AG08396 (cell line): ENCODE measurements at regions not wholly inside any gene's neighbourhood (a gene's known extent, or its start where the extent isn't known, plus 50 kb on each side); places are given as distances from the start of the nearest gene placed in this dataset.
A peak's percentile ranks its signal among the peaks of the same experiment; 100 is the strongest.

Experiments
- DNase-seq: peaks from one replicate; pipeline ENCODE4 v3.0.0; 2012; ENCODE audit warnings: low spot score, mixed read lengths

DNA sequence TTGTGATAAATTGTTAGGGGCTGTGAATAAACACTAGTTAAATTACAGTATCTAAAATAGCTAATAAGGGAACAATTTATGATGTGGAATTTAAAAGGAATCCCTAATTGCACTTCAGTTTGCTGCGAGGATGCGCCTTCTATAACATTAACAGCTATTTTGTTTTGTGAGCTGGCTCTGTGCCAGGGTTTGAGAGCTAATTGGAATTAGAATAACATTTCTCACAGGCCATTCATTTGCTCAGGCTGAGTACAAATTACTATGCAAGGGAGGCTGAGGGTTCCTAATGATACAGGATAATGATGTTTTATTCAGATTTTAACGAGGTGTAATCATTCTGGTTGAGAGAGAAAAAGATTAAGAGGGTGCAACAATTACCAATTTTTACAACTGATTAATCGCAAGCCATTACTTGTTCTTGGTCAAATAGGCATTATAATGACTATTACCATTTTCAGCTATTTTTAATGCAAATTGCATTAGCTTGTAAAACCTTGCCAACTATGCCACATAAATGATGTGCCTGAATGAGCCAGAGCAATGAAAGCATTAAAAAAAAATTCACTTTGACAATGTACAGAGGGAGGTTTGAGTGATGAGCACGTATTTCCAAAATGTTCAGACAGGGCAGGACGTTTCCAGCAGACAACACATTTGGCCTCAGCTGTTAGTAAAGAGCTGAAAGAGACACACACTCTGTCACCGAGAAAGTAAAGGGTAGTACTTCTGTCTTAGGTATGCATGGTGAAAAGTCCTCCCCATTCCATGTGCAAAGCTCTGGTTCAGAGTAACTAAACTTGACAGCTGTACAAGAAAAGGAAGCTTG lies 576.5 kb downstream of the TLE1 start:
- DNase-seq: no peak

DNA sequence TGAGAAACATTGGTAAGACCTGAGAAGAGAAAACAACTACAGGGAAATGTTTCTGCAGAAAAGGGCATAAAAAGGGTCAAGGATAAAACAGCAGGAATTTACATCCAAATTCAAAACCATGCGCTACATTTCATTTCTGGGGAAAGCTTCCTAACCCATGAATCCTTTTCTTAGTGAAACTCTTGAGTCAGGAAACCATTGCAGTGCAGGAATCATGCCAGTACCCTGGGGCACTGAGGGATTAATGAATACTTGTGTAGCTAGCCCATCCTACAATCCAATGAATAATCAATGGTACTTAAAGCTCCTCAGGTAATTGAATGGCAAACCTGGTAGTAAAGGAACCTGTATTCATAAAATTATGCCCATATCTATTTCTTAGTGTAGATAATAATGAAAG lies 580.5 kb downstream of the TLE1 start:
- no peak for DNase-seq

DNA sequence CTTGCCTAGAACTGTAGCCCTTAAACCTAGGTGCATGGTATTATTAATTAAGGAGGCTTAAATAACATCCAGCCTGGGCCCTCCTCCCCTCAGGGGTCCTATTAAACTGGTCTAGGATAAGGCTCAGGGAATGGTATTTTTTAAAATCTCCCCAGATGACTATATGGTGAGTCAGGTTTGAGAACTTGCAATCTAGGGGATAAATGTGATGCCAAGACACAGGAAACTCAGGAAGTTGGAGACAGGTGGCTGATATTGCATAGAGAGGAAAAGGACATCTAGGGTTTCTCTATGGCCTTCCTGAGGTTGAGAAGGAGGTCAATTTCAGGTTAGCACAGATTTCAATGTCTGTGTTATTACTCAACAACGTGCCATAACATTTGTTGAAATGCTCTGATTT lies 581.0 kb downstream of the TLE1 start:
- DNase-seq: no peak

DNA sequence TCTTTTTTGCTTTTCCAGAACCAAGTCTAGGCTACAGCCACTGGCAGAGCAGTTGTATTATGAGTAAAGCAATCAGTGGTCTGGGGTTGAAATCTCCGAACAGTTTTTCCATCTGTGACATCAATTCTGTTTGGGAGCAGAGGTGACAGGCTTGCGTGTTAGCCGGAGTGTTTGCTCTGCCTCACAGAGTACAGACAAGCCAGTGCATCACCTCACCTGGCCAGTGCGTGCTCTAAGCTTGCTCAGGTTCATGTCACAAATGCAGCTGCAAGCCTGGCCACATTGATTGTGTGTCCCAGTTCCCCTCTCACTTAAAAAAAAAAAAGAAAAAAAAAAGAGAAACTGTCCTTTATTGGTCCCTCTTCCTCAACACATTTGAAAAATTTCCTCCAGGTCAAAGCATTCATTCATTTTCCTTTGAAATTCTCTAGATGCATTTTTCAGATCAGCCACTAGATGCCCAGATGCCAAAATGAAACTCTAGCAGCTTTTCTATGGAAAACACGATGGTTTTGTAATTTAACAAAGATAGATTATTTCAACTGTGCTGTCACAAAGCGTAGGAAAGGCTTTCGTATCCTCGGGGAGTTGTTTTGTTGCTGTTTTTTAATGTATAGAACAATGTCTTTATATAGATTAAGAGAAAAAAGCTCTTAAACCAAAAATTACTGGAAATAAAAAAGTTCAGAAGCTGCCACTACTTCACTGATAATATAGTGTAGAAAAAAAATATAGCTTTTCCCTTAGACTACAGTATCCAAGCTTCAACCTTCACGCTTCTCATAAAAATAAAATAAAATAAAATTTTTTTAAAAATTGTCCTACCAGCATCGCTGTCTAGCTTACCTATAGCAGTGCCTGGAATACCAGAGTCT lies 585.5 kb downstream of the TLE1 start:
- no peak for DNase-seq

DNA sequence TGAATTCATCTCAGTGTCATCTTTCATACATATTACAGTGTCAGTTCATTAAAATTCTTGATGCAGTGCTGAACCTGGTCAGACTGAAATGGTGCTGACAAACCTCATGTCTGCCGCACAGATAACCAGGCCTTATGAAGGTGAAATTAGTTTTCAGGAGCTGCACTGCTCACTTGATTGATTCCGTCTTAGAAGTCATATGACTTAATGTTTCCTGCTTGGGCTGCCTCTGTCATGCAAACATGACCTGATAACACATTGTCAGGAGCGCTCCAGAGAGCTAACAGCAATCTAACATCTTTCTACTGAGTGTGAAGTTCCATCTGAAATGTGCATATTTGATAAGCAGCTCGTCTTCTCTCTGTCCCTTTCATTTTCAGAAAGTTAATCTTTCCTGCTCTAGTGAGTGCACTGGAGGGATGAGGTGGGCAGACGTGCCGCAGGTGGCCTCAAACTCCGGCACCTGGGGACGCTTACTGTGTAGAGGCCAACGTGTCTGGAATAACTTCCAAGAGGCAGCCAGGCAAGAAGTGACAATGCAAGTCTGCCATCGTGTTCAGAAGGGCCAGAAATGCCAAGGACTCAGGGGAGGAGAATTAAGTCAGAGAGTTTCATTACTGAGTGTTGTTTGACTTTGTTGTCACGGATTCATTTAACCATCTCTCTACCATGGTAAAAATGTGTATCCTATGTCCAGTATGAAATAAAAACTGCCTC lies 592.1 kb downstream of the TLE1 start:
- no peak for DNase-seq

DNA sequence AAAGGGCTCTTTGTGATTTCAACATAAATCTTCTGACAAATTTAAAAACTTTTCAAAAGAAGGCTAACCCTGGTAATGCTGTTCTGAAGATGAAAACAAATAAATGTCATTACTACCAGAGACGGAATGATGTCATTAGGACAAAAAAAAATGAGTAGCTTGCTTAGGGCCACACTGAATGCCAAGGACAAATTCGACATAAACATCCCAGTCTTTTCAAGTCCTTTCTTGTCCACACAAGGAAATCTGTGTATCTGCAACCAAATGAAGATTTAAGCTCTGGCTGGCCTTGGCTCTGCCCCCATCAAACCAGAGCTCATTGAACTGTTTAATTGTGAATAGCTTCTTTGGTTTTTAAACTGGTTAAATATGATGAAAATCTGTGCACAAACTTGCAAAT lies 592.7 kb downstream of the TLE1 start:
- DNase-seq: no peak

DNA sequence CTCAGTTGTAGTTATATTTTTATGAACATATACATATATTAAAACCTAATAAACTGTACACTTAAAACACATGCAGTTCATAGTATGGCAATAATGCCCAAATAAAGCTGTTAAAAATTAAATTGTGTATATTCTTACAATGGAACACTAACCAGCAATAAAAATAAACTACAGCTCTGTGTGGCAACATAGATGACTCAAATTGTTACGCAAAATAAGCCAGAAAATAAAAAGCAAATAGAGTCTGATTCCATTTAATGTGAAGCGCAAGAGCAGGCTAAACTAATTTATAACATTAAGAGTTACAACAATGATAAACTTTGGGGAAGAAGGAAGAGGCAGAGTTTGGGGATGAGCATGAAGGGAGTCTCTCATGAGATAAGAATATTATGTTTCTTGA lies 597.3 kb downstream of the TLE1 start:
- no peak for DNase-seq

DNA sequence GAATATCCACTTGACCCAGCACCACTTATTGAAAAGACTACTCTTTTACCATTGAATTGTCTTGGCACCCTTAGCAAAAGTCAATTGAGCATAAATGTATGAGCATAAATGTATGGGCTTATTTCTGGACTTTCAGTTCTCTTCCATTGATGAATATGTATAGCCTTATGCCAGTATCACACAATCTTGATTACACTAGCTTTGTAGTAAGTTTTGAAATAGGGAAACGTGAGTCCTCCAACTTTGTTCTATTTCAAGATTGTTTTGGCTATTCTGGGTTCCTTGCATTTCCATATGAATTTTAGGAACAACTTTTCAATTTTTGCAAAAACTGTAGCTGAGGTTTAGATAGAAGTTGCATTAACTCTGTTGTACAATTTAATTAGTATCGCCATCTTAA lies 601.0 kb downstream of the TLE1 start:
- DNase-seq: no peak

DNA sequence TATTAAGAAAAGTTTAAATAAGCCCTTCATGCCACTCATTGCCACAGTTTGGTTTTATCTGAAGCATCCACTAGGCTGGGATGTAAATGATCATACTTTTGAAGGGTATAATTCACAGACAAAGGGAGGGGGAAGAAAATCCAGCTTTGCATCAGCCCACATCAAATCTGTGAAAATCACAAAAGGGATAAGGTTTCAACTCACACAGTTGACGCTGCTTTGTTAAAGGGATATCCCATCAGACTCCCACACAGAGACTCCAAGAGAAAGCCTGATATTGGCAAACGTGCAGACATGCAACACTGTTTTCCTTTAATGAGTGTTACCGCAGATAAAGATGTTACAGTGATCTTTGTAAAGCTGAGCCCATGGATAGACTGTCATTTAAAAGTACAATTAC lies 602.9 kb downstream of the TLE1 start:
- no peak for DNase-seq

DNA sequence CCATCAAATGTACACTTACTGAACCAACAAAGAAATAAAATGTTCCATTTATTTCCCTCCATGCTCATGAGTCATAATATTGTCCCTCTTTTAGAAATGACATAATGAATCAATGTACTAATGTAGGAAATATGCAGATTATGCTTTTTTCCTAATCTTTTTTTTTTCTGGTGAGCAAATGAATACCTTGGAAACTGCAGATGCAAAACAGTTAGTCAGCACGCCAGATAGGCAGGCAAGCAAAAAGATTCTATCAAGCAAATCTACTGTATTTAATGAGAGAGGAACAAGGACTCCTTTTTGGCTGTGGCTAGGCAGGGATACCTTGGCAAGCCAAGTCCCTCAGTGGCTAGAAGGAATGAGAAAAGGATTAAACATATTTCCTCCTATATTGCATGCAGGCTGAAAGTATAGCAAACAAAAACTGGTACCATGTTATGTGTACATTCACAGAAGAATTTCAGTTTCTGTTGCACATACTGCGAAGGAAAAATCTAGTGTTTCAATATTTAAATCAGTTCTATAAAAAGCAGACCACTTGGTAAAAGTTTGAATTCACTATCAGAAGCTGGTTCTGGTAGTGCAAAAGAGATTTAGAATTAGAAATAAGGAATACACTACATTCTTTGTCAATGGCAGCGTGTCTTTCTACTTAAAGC lies 605.4 kb downstream of the TLE1 start:
- DNase-seq: peak; percentile 29

DNA sequence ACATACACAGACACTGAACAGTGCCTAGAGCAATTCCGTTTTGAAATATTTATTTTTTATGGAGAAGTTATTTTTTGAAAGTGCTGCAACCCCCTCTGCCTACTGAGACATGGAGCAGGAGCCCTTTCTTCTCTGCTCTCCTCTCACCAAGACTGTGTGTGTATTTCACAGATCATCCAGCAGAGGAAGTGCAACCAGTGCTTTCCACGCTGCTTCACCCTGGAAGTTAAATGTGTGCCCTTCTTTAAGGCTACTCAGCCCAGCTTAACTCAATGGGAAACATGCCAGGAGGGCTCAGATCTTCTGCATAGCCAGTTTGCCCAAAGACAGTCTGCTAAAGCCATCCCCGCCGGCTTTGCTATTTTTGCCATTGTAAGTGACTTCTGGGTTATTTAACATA lies 606.3 kb downstream of the TLE1 start:
- DNase-seq: peak; percentile 3

DNA sequence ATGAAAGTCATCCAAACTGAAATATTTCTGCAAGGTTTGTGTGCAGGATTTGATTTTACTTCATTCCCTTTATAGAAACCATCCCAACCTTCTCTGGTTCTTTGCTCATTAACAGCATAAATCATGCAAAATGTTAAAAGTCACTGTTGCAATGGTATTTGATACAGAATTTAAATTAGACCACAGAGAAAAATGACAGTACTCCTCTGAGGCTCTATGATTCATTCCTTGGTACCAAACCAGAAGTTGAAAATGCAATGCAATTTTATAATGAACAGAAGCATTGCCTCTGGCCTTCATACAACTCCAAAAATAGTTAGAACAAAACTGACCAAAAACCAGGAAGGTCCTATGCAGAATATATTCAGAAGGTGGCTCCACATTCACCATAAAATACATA lies 607.1 kb downstream of the TLE1 start:
- peak; percentile 17 for DNase-seq

DNA sequence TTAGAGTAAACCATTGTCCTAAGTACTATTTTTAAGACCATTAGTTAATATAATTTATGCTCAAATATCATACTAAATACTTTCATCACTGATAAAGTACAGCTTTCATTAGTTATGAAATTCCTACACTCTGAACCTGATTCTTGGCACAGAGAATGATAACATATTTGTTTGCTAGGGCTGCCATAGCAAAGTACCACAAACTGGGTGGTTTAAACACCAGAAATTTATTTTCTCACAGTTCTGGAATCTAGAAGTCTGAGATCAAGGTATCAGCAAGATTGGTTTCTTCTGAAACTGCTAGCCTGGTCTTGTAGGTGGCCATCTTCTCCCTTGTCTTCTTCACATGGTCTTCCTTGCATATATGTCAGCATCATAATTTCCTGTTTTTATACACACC lies 608.4 kb downstream of the TLE1 start:
- DNase-seq: no peak

DNA sequence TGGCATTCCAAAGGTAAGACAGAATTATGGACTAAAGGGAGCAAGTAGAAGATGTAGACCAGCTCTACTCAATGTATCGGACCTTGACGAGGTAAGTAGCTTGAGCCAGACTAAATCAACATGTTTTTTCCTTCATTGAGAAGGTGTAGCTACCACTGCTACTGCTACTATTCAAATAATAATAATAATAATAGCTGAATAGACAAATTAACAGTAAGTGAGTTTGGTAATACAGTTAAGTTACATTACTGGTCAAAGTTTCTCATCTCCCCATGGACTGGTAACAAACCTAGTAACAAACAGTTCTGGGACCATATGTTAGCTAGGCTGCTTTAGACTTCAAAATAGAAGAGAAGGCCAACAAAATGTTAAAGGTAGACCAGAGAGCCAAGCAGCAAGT lies 609.2 kb downstream of the TLE1 start:
- no peak for DNase-seq

DNA sequence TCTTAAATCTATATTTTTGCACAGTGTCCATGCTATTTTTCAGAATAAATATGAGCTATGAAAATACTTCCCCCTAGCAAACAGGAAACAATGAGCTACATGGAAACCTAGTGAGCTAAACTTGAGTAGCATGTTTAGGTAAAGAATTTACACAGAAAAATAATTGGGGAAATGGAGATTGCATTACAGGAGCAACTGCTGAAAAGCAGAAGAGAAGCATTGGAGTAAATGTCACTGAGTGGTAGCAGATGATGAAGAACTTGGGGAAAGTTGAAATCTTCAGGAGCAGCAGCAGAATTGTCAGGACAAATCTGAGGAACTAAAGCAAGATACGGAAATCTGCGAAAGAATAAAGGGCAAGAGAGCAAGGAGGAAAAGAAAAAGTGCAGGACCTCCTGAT lies 610.3 kb downstream of the TLE1 start:
- DNase-seq: no peak

DNA sequence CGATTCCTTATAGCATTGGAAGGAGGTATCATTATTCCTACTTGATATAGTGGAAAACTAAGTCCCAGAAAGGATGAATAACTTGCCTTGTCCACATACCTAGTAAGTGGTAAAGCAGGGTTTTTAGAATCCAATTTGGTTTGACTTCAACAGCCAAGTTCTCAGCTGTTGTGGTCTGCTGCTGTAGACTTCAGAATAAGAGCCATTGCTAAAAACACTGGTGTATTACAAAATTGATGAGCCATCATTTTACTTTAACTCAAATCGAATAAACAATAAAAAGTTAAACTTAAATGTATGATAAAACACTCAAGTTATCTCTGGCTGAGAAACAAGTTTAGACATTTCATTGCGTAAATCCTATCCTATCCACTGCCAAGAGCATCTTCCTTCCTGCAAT lies 610.8 kb downstream of the TLE1 start:
- no peak for DNase-seq

DNA sequence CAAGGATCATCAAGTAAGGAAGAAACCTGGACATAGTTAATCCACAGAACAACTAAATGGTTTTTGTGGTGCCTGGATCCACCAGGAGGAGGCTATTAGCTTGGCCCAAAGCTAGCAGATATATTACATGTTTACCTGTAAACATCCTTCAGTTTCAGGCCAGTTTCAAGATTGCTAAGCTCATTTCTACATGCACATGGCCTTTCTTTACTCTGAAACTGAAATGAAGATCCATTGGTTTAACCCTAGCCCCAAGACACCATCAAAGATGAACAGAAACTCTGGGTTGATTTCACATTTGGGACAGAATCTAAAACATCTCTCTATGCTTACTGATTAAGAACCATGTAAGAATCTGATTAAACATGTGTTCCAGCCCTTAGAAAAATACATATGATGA lies 611.8 kb downstream of the TLE1 start:
- DNase-seq: no peak

DNA sequence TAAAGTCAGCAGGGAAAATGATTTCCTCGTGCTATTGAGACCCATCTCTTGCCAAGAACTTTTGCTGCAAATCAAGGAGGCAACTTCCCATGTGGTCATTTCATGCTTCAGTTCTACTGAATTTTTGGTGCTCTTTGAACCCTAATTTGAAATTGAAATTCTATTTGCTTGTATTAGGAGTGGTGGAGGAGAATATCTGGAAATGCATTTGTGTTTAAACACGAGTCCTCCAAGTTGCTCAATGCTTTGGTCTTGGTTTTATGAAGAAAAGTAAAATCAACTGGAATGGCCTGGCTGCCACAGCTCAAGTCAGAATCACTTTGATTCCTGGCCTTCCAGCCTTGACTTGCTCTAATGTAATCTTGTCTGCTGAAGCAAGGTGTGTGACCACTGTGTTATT lies 613.2 kb downstream of the TLE1 start:
- no peak for DNase-seq

DNA sequence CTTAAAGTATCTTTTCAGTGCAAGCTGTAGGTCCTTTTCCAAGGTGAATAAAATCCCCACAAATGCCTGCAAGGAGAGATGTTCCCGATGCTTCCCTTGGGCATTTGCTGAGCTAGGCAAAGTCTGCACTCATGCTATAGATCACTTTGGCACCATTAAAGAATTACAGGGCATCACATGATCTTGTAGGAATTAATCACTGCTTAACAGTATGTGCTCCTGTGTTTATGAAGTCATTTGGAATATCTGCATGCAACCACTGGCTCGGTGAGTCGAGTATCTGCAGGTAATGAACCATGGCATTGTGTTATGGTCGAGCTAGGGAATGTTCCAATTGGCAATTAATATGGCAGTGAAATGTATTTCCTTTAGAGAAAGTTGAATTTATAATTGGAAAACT lies 615.1 kb downstream of the TLE1 start:
- no peak for DNase-seq

DNA sequence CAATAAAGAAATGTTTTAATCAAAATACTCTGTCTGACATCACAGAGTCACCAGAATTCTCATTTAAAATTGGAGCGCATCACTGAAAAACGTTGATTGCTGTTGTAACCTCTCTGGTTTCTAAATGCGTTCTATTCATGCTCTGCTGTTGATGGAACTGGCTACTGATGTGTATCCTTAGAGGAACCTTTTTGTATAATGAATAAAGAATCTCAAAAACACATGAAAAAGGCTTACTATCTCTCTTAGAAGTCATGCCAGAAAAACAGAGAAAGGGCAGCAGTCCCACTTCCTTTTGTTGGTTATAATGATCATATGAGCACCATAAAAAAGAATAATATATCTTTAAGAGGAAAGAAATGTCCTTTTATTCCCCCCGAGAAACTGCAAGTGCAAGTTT lies 615.5 kb downstream of the TLE1 start:
- DNase-seq: no peak

DNA sequence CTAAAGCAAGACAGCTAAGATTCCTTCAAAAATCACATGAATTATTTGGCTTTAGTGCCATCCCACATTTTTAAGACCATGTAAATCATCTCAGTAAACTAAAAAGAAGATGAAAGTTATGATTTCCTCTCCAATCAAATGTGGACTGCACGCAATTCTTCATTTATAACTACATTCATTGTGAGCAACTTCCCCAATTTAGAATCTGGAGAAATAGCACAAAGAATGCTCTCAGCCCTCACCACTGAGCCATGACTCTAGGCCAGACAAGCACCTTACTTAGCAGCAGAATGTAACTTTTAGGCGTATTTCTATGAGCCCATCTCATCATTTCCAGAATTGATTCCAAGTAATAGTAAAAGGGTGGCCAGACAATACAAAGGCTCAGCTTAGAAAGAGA lies 616.6 kb downstream of the TLE1 start:
- DNase-seq: no peak

DNA sequence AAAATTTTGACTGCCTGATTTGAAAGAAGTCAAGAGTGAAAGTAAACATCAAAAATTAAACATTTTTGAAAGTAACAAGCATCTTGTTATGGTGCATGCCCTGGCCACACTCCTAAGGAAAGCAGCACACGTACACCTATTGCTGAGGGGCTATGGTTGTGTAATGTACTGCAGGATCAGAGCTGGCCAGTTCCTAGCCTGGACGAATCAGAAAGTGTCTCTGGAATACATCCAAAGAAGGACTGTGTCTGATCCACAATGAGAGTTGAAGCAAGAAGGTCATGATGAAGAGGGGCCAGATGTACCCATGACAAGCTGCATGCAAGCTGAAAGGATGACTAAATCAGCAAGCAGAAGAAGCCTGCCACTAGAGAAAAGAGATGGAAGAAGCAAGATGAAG lies 618.2 kb downstream of the TLE1 start:
- DNase-seq: no peak
